ENCODE measurements at regions not wholly inside any gene's neighbourhood (a gene's known extent, or its start where the extent isn't known, plus 50 kb on each side); places are given as distances from the start of the nearest gene placed in this dataset.

DNA sequence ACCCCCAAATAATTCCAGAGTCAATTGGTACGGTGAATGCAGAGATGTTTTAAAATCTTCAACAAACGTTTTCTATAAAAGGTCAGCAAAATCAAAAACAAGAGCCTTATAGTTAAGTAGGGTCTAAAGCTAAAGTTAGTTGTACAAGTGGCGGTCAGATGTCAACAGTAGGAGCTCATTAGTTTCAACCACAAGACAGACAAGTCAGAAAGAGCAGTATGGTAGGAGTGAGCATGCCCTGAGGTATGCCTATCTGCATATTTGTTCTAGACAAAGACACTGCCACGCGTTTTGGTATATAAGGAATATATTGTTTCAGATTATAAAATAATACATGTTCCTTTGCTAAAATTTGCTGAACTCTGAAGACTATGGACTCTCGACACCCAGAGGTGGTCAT is 431.5 kb upstream of the KIF2B start:
- intact Hi-C loops (cut with DNase I; ENCODE audit: low total_unique reads), result no loop called here
- TF ChIP-seq, protein P1, sequence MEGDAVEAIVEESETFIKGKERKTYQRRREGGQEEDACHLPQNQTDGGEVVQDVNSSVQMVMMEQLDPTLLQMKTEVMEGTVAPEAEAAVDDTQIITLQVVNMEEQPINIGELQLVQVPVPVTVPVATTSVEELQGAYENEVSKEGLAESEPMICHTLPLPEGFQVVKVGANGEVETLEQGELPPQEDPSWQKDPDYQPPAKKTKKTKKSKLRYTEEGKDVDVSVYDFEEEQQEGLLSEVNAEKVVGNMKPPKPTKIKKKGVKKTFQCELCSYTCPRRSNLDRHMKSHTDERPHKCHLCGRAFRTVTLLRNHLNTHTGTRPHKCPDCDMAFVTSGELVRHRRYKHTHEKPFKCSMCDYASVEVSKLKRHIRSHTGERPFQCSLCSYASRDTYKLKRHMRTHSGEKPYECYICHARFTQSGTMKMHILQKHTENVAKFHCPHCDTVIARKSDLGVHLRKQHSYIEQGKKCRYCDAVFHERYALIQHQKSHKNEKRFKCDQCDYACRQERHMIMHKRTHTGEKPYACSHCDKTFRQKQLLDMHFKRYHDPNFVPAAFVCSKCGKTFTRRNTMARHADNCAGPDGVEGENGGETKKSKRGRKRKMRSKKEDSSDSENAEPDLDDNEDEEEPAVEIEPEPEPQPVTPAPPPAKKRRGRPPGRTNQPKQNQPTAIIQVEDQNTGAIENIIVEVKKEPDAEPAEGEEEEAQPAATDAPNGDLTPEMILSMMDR (IDR thresholded peaks at IDR 0.05), result no peak
- no peak for TF ChIP-seq POLR2A (IDR thresholded peaks at IDR 0.05)

GRCh38 chr17:53390575-53390974 is 432.2 kb upstream of the KIF2B start:
- WGBS, 2 donors, result 49 to 59% methylated on average over 2 of the region's 2 CpGs
- H3K4me3 ChIP-seq (ENCODE audit: low read depth, poor library complexity, severe bottlenecking), result no peak overlapping the region
- DNase-seq (ENCODE audit: low spot score in 2 of 2), result no peak
- intact Hi-C loops (cut with DNase I; ENCODE audit: low total_unique reads), result no loop called here
- TF ChIP-seq, protein P1 (IDR thresholded peaks at IDR 0.05), result no peak
- no peak for TF ChIP-seq POLR2A (IDR thresholded peaks at IDR 0.05)

More for the DNA sequence above, 431.5 kb upstream of the KIF2B start:
- H3K4me3 ChIP-seq (ENCODE audit: low read depth, poor library complexity, severe bottlenecking), result no peak overlapping the region
- DNase-seq (ENCODE audit: low spot score in 2 of 2), result no peak
- WGBS, 2 donors, result 84 to 88% methylated on average over 6 of the region's 6 CpGs

DNA sequence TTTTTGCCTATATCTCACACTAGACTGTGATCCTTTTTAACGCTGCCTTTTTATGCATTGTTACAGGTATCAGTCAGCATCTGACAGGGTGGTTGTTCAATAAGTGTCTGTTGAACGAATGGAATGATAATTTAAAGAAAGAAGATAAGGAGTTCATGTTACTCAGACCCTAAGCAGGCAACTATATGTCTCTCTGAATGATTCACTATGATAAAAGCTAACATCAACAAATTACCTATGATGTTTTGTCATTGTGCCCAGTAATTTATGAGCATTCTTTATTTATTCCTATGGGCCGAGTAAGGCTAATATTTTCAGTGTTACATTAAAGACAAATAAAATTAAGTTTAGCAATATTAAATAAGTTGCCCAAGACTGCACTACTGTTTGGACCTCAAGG is 435.0 kb upstream of the KIF2B start:
- WGBS, 2 donors, result 48 to 54% methylated on average over 3 of the region's 3 CpGs
- intact Hi-C loops (cut with DNase I; ENCODE audit: low total_unique reads), result no loop called here
- no peak for DNase-seq (ENCODE audit: low spot score in 2 of 2)
- no peak for TF ChIP-seq POLR2A (IDR thresholded peaks at IDR 0.05)
- TF ChIP-seq, protein P1 (IDR thresholded peaks at IDR 0.05), result no peak
- H3K4me3 ChIP-seq (ENCODE audit: low read depth, poor library complexity, severe bottlenecking), result no peak overlapping the region

- H3K4me3 ChIP-seq (ENCODE audit: low read depth, poor library complexity, severe bottlenecking), result no peak overlapping the region
- peak in 1 of 2 donors; percentile 15 for DNase-seq (ENCODE audit: low spot score in 2 of 2)
- TF ChIP-seq, protein P1 (IDR thresholded peaks at IDR 0.05), result no peak
- no peak for TF ChIP-seq POLR2A (IDR thresholded peaks at IDR 0.05)
- WGBS, 2 donors, result 17 to 22% methylated on average over 3 of the region's 3 CpGs
- intact Hi-C loops (cut with DNase I; ENCODE audit: low total_unique reads), result no loop called here
Observed at GRCh38 chr17:53353919-53354351, 468.8 kb upstream of the KIF2B start.

GRCh38 chr17:53344778-53345177 is 477.9 kb upstream of the KIF2B start:
- WGBS, 2 donors, result 96 to 100% methylated on average over 1 of the region's 1 CpG

GRCh38 chr17:53336281-53336680 is 486.4 kb upstream of the KIF2B start:
- DNase-seq (ENCODE audit: low spot score in 2 of 2), result no peak
- 71 to 72% methylated on average over 3 to 4 of the region's 4 CpGs for WGBS, 2 donors
- no peak overlapping the region for H3K4me3 ChIP-seq (ENCODE audit: low read depth, poor library complexity, severe bottlenecking)
- intact Hi-C loops (cut with DNase I; ENCODE audit: low total_unique reads), result no loop called here
- TF ChIP-seq, protein P1 (IDR thresholded peaks at IDR 0.05), result no peak
- TF ChIP-seq POLR2A (IDR thresholded peaks at IDR 0.05), result no peak

More at GRCh38 chr17:53344778-53345177, 477.9 kb upstream of the KIF2B start:
- intact Hi-C loops (cut with DNase I; ENCODE audit: low total_unique reads), result no loop called here
- TF ChIP-seq, protein P1 (IDR thresholded peaks at IDR 0.05), result no peak
- TF ChIP-seq POLR2A (IDR thresholded peaks at IDR 0.05), result no peak
- no peak overlapping the region for H3K4me3 ChIP-seq (ENCODE audit: low read depth, poor library complexity, severe bottlenecking)
- no peak for DNase-seq (ENCODE audit: low spot score in 2 of 2)
